ENCODE measurements at regions not wholly inside any gene's neighbourhood (a gene's known extent, or its start where the extent isn't known, plus 50 kb on each side); places are given as distances from the start of the nearest gene placed in this dataset.
"Not testable (repeated sequence)": the region's sequence is repeated elsewhere in the genome, so short reads cannot be mapped to it uniquely, and the experiment has no call there.

DNA sequence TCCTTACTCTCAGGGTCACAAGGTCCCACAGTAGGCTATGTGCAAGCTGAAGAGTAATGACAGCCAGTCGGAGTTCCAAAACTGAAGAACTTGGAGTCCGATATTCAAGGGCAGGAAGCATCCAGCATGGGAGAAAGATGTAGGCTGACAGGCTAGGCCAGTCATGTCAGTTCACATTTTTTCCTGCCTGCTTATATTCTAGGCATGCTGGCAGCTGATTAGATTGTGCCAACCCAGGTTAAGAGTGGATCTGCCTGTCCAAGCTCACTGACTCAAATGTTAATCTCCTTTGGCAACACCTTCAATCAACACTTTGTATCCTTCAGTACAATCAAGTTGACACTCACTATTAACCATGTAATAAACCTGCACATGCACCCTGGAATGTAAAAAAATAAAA lies 960.9 kb upstream of the HS3ST1 start:
- no peak for DNase-seq (ENCODE audit: low read depth, low spot score)

- DNase-seq (ENCODE audit: low read depth, low spot score) = no peak
Measured at GRCh38 chr4:12382567-12382966, 953.9 kb upstream of the HS3ST1 start.

GRCh38 chr4:12379191-12379590 lies 950.5 kb upstream of the HS3ST1 start:
- no peak for DNase-seq (ENCODE audit: low read depth, low spot score)

DNA sequence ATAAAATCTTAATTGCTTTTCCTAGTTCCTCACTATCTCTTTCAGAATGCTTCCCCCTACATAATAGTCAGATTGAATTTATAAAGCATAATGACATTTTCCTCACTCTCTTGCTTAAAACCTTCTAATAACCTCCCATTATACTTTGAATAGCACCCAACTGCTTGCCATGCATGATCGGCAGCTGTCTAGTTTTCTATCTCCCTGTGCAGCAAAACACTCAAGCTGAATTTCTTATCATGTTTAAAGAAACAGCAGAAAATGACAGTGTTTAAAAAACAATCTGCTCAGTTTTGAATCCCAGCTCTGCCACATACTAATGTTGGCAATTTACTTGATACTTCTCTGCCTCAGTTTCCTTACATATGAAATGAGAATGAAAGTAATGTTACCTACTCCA lies 947.1 kb upstream of the HS3ST1 start:
- DNase-seq (ENCODE audit: low read depth, low spot score) = no peak

GRCh38 chr4:12365869-12366268 lies 937.2 kb upstream of the HS3ST1 start:
- not testable (repeated sequence) for DNase-seq (ENCODE audit: low read depth, low spot score)

DNA sequence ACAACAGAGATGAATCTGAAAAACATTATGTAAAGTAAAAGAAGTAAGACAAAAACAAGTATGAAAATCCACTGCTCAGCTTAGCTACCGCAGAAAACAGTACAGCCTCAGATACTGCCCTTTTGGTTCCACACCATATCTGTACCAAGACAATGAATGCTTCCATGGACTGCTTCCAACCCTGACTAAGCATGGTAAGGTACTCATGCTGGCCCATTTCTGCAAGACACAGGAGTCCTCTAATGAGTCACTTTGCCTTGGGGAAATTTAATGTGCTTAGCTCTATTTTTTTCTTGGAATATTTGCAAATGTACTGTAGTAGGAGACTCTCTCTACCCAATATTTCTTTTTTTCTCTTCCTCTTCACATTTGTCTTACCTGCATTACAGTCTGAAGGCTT lies 931.7 kb upstream of the HS3ST1 start:
- no peak for DNase-seq (ENCODE audit: low read depth, low spot score)

GRCh38 chr4:12359420-12359819 lies 930.7 kb upstream of the HS3ST1 start:
- DNase-seq (ENCODE audit: low read depth, low spot score) = no peak

- DNase-seq (ENCODE audit: low read depth, low spot score) = not testable (repeated sequence)
Measured at GRCh38 chr4:12333083-12333482, 904.4 kb upstream of the HS3ST1 start.

DNA sequence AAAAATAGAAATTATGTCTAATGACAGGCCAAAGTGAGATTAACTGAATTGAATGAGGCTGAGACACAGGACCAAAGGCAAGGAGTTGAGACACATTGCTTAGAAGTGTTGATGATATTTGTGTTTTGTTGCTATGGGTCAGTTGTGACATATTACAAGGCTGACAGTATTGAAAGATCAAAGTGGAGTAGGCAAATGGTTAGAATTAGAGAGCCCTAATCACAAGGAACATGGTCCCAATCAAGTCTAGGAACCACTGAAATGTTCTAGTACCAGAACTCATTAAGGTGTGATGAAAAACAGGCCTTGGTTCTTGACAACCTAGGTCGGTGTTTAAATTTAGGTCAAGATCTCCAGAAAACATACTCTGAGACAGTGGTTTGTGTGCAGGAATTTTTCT lies 896.3 kb upstream of the HS3ST1 start:
- DNase-seq (ENCODE audit: low read depth, low spot score) = no peak

- DNase-seq (ENCODE audit: low read depth, low spot score) = no peak
Measured at GRCh38 chr4:12319765-12320164, 891.1 kb upstream of the HS3ST1 start.

DNA sequence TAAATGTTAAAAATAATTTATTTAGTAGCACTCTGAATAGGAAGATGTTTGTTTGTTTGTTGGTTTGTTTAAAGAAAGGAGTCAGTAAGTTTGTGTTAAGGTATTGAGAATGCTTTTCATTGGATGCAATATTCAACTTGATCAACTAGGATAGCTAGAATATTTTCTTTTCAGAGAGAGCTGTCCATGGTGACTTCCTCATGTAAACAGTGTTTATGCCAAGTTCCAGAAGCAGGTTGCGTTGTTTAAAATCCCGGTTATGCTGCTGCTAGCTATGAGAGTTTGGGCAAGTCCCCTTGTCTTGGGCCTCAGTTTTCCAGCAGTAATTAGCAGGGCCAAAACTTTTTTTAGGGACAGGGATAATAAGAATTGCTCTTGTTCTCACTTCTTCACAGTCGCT lies 876.2 kb upstream of the HS3ST1 start:
- DNase-seq (ENCODE audit: low read depth, low spot score) = no peak

- DNase-seq (ENCODE audit: low read depth, low spot score) = no peak
Measured at GRCh38 chr4:12296366-12296765, 867.7 kb upstream of the HS3ST1 start.

GRCh38 chr4:12293906-12294525 lies 865.3 kb upstream of the HS3ST1 start:
- DNase-seq (ENCODE audit: low read depth, low spot score) = no peak

- no peak for DNase-seq (ENCODE audit: low read depth, low spot score)
Measured at GRCh38 chr4:12286351-12286750, 857.7 kb upstream of the HS3ST1 start.

- DNase-seq (ENCODE audit: low read depth, low spot score) = no peak
Measured at GRCh38 chr4:12270546-12270945, 841.9 kb upstream of the HS3ST1 start.

- no peak for DNase-seq (ENCODE audit: low read depth, low spot score)
Measured at GRCh38 chr4:12265554-12265953, 836.9 kb upstream of the HS3ST1 start.

- no peak for DNase-seq (ENCODE audit: low read depth, low spot score)
Measured at GRCh38 chr4:12260453-12260852, 831.8 kb upstream of the HS3ST1 start.

- no peak for DNase-seq (ENCODE audit: low read depth, low spot score)
Measured at GRCh38 chr4:12244973-12245372, 816.3 kb upstream of the HS3ST1 start.

- no peak for DNase-seq (ENCODE audit: low read depth, low spot score)
Measured at GRCh38 chr4:12242354-12242753, 813.7 kb upstream of the HS3ST1 start.

GRCh38 chr4:12239897-12240636 lies 811.4 kb upstream of the HS3ST1 start:
- DNase-seq (ENCODE audit: low read depth, low spot score) = no peak

- no peak for DNase-seq (ENCODE audit: low read depth, low spot score)
Measured at GRCh38 chr4:12231098-12231497, 802.4 kb upstream of the HS3ST1 start.

DNA sequence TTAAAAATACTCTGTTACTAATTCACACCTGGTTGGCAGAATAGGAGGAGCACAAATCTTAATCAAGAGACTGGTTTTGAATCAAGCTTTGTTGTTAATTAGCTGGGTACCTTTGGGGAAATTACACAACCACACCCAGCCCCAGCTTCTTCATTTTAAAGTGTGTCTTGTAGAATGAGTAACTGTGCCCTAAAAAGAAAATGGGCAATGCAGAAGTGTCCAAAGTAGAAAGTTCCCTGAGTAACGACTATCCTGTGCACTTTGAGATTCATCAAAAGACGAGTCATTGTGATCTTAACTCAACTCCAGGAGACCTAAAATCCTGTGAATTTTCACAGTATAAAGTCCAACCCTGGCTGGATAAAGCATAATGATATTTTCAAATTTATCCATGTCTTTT lies 792.3 kb upstream of the HS3ST1 start:
- no peak for DNase-seq (ENCODE audit: low read depth, low spot score)

GRCh38 chr4:12211636-12212035 lies 782.9 kb upstream of the HS3ST1 start:
- no peak for DNase-seq (ENCODE audit: low read depth, low spot score)
